HG03565 (cell line): ENCODE measurements at regions not wholly inside any gene's neighbourhood (a gene's known extent, or its start where the extent isn't known, plus 50 kb on each side); places are given as distances from the start of the nearest gene placed in this dataset.
"Not testable (repeated sequence)": the region's sequence is repeated elsewhere in the genome, so short reads cannot be mapped to it uniquely, and the experiment has no call there.

ENCODE experiments used
- ATAC-seq: cut with Tn5 transposase; IDR thresholded peaks from one replicate; pipeline ENCODE4 v1.9.1; 2021; ENCODE audit warnings: mild to moderate bottlenecking, moderate library complexity; ENCODE audit not compliant: unreplicated experiment

- no peak for ATAC-seq
Observed at GRCh38 chr7:29619111-29619510, 55.5 kb downstream of the PRR15 start.

GRCh38 chr7:29619848-29620555 lies 56.4 kb downstream of the PRR15 start:
- ATAC-seq, result no peak

- ATAC-seq, result no peak
Observed at GRCh38 chr7:29620556-29620930, 56.9 kb downstream of the PRR15 start.

- ATAC-seq, result no peak
Observed at GRCh38 chr7:29622335-29623265, 59.0 kb downstream of the PRR15 start.

- ATAC-seq, result no peak
Observed at GRCh38 chr7:29623973-29624372, 60.3 kb downstream of the PRR15 start.

- ATAC-seq, result no peak
Observed at GRCh38 chr7:29626730-29627129, 63.1 kb downstream of the PRR15 start.

GRCh38 chr7:29627631-29628030 lies 64.0 kb downstream of the PRR15 start:
- no peak for ATAC-seq

- ATAC-seq, result no peak
Observed at GRCh38 chr7:29629507-29629906, 65.9 kb downstream of the PRR15 start.

- ATAC-seq, result not testable (repeated sequence)
Observed at GRCh38 chr7:29635067-29636008, 71.7 kb downstream of the PRR15 start.

GRCh38 chr7:29636009-29636351 lies 72.3 kb downstream of the PRR15 start:
- ATAC-seq, result no peak

GRCh38 chr7:29637374-29637773 lies 73.7 kb downstream of the PRR15 start:
- ATAC-seq, result no peak

- ATAC-seq, result not testable (repeated sequence)
Observed at GRCh38 chr7:29638841-29639240, 75.2 kb downstream of the PRR15 start.

GRCh38 chr7:29639386-29639785 lies 75.8 kb downstream of the PRR15 start:
- ATAC-seq, result no peak

- ATAC-seq, result no peak
Observed at GRCh38 chr7:29639886-29640595, 76.4 kb downstream of the PRR15 start.

- no peak for ATAC-seq
Observed at GRCh38 chr7:29641651-29642050, 78.0 kb downstream of the PRR15 start.

- ATAC-seq, result no peak
Observed at GRCh38 chr7:29642494-29643155, 79.0 kb downstream of the PRR15 start.

- ATAC-seq, result not testable (repeated sequence)
Observed at GRCh38 chr7:29646116-29646515, 82.5 kb downstream of the PRR15 start.

- ATAC-seq, result no peak
Observed at GRCh38 chr7:29647020-29647654, 83.5 kb downstream of the PRR15 start.

- not testable (repeated sequence) for ATAC-seq
Observed at GRCh38 chr7:29647691-29648210, 84.1 kb downstream of the PRR15 start.
